Aorta (tissue), 5 donors: ENCODE measurements at regions not wholly inside any gene's neighbourhood (a gene's known extent, or its start where the extent isn't known, plus 50 kb on each side); places are given as distances from the start of the nearest gene placed in this dataset.

ENCODE experiments used
- ATAC-seq: fragments of 200-7000 bp; cut with Tn5 transposase; one replicate; pipeline ENCODE4 v1.9.1; 2022; ENCODE audit warnings: moderate library complexity; ENCODE audit not compliant: low FRiP score
- DNase-seq, 2 donors: peaks; one replicate each; pipeline ENCODE4 v3.0.0-alpha.2; 2020
- H3K27ac ChIP-seq, 2 donors: one replicate each; pipeline ENCODE4 v1.5.1; 2013; ENCODE audit warnings: low read length in 2 of 2, mild to moderate bottlenecking in 2 of 2, moderate library complexity in 2 of 2, control low read depth in 1 of 2, inconsistent platforms in 1 of 2, low read depth in 1 of 2
- H3K27me3 ChIP-seq, 2 donors: one replicate each; pipeline ENCODE4 v1.6.1; 2013; ENCODE audit warnings: control low read depth in 1 of 2, low read length in 1 of 2, mild to moderate bottlenecking in 1 of 2, moderate library complexity in 1 of 2; ENCODE audit not compliant: insufficient read depth in 2 of 2, control insufficient read depth in 1 of 2
- H3K36me3 ChIP-seq, 2 donors: one replicate each; pipeline ENCODE4 v1.6.1; 2013; ENCODE audit warnings: control low read depth in 1 of 2, low read length in 1 of 2, mild to moderate bottlenecking in 1 of 2; ENCODE audit not compliant: insufficient read depth in 2 of 2, control insufficient read depth in 1 of 2
- H3K4me1 ChIP-seq, 2 donors: one replicate each; pipeline ENCODE4 v1.6.1; 2013; ENCODE audit warnings: low read length in 2 of 2, control low read depth in 1 of 2, mild to moderate bottlenecking in 1 of 2, moderate library complexity in 1 of 2; ENCODE audit not compliant: insufficient read depth in 2 of 2, control insufficient read depth in 1 of 2
- H3K4me3 ChIP-seq, 2 donors: one replicate each; pipeline ENCODE4 v1.5.1; 2013; ENCODE audit warnings: low read length in 2 of 2, control low read depth in 1 of 2, mild to moderate bottlenecking in 1 of 2
- H3K9me3 ChIP-seq: one replicate; pipeline ENCODE4 v1.6.1; 2013; ENCODE audit warnings: mild to moderate bottlenecking, low read length; ENCODE audit not compliant: control insufficient read depth
- WGBS, 2 donors: extraction: QIAGEN DNeasy Blood & Tissue Kit; methylation state at CpG; one replicate each; pipeline ENCODE4 v1.1.7; 2013; 5-methylcytosine and 5-hydroxymethylcytosine counted together
- intact Hi-C, 2 donors: fragments of 100-400 bp; cut with DNase I; formaldehyde crosslinking; loops; one replicate each; pipeline versions ENCODE4 v1.14.2 to v1.15.0; 2022
- donor health status: healthy with polysubstance abuse.
- donor health status: Bipolar disorder and iron deficiency.
- donor health status: DM: no; HTN: no; CAD: no.
- donor health status: DM: no; HTN: no; CAD: no.
- donor health status: DM: yes; HTN: yes; CAD: no.

- no peak for DNase-seq
- no peak for ATAC-seq
- Histone ChIP-seq H3K27me3 (no peaks in the 10 kb centered on the region), H3K4me3 (no peak overlapping the region), H3K4me1 (no peaks in the 10 kb centered on the region), H3K27ac (no peak overlapping the region), H3K9me3 (no peaks in the 10 kb centered on the region), H3K36me3 (no peaks in the 10 kb centered on the region)
- intact Hi-C loops: no loop called here
- WGBS, 2 donors: 69 to 72% methylated on average over 1 of the region's 1 CpG
Measured at GRCh38 chr13:58989556-58989955, 1174.2 kb downstream of the DIAPH3 start.

- WGBS, 2 donors: 55 to 64% methylated on average over 3 of the region's 3 CpGs
- DNase-seq (no peak), ATAC-seq (no peak)
- intact Hi-C loops: no loop called here
- Histone ChIP-seq H3K9me3 (no peaks in the 10 kb centered on the region), H3K36me3 (no peaks in the 10 kb centered on the region), H3K27ac (no peak overlapping the region), H3K27me3 (no peaks in the 10 kb centered on the region), H3K4me3 (no peak overlapping the region), H3K4me1 (no peaks in the 10 kb centered on the region)
Measured at GRCh38 chr13:58991826-58992477, 1171.8 kb downstream of the DIAPH3 start.

GRCh38 chr13:58992478-58993042, 1171.2 kb downstream of the DIAPH3 start:
- ATAC-seq: no peak
- WGBS, 2 donors: 89 to 91% methylated on average over 5 of the region's 5 CpGs
- Histone ChIP-seq H3K4me1 (no peaks in the 10 kb centered on the region), H3K27ac (no peak overlapping the region), H3K9me3 (no peaks in the 10 kb centered on the region), H3K4me3 (no peak overlapping the region), H3K27me3 (no peaks in the 10 kb centered on the region), H3K36me3 (no peaks in the 10 kb centered on the region)
- DNase-seq: no peak
- intact Hi-C loops: no loop called here

- ATAC-seq: no peak
- H3K36me3 ChIP-seq: no peaks in the 10 kb centered on the region
- DNase-seq: no peak
- WGBS, 2 donors: 52 to 55% methylated on average over 4 of the region's 4 CpGs
- no peaks in the 10 kb centered on the region for H3K9me3 ChIP-seq
- no peak overlapping the region for H3K4me3 ChIP-seq
- intact Hi-C loops: no loop called here
- H3K4me1 ChIP-seq: no peaks in the 10 kb centered on the region
- H3K27ac ChIP-seq: no peak overlapping the region
- no peaks in the 10 kb centered on the region for H3K27me3 ChIP-seq
Measured at GRCh38 chr13:58994077-58994476, 1169.7 kb downstream of the DIAPH3 start.

- H3K27me3 ChIP-seq: no peaks in the 10 kb centered on the region
- H3K4me1 ChIP-seq: no peaks in the 10 kb centered on the region
- no peak for ATAC-seq
- H3K4me3 ChIP-seq: no peak overlapping the region
- no peak for DNase-seq
- H3K27ac ChIP-seq: no peak overlapping the region
- H3K9me3 ChIP-seq: no peaks in the 10 kb centered on the region
- H3K36me3 ChIP-seq: no peaks in the 10 kb centered on the region
- intact Hi-C loops: no loop called here
Measured at GRCh38 chr13:58994777-58995176, 1169.0 kb downstream of the DIAPH3 start.

GRCh38 chr13:58998716-58999115, 1165.0 kb downstream of the DIAPH3 start:
- no peak overlapping the region for H3K4me3 ChIP-seq
- intact Hi-C loops: no loop called here
- WGBS, 2 donors: 16 to 18% methylated on average over 2 of the region's 2 CpGs
- H3K4me1 ChIP-seq: no peaks in the 10 kb centered on the region
- H3K9me3 ChIP-seq: no peaks in the 10 kb centered on the region
- no peaks in the 10 kb centered on the region for H3K27me3 ChIP-seq
- DNase-seq (no peak), ATAC-seq (no peak)
- H3K36me3 ChIP-seq: no peaks in the 10 kb centered on the region
- no peak overlapping the region for H3K27ac ChIP-seq

GRCh38 chr13:58999851-59000250, 1163.9 kb downstream of the DIAPH3 start:
- ATAC-seq (no peak), DNase-seq (no peak)
- Histone ChIP-seq H3K4me3 (no peak overlapping the region), H3K36me3 (no peaks in the 10 kb centered on the region), H3K27me3 (no peaks in the 10 kb centered on the region), H3K27ac (no peak overlapping the region), H3K4me1 (no peaks in the 10 kb centered on the region), H3K9me3 (no peaks in the 10 kb centered on the region)
- intact Hi-C loops: no loop called here
- WGBS, 2 donors: 83 to 90% methylated on average over 2 of the region's 2 CpGs

GRCh38 chr13:59000770-59001169, 1163.0 kb downstream of the DIAPH3 start:
- DNase-seq (no peak), ATAC-seq (no peak)
- Histone ChIP-seq H3K27ac (no peak overlapping the region), H3K9me3 (no peaks in the 10 kb centered on the region), H3K36me3 (no peaks in the 10 kb centered on the region), H3K4me1 (no peaks in the 10 kb centered on the region), H3K27me3 (no peaks in the 10 kb centered on the region), H3K4me3 (no peak overlapping the region)
- intact Hi-C loops: no loop called here

GRCh38 chr13:59012731-59013130, 1151.0 kb downstream of the DIAPH3 start:
- WGBS, 2 donors: 74 to 76% methylated on average over 11 of the region's 11 CpGs
- no peak for DNase-seq
- no peaks in the 10 kb centered on the region for H3K4me1 ChIP-seq
- intact Hi-C loops: no loop called here
- no peak for ATAC-seq
- no peak overlapping the region for H3K27ac ChIP-seq
- no peaks in the 10 kb centered on the region for H3K36me3 ChIP-seq
- no peaks in the 10 kb centered on the region for H3K27me3 ChIP-seq
- H3K4me3 ChIP-seq: no peak overlapping the region
- H3K9me3 ChIP-seq: no peaks in the 10 kb centered on the region
